ENCODE measurements at regions not wholly inside any gene's neighbourhood (a gene's known extent, or its start where the extent isn't known, plus 50 kb on each side); places are given as distances from the start of the nearest gene placed in this dataset.
A peak's percentile ranks its signal among the peaks of the same experiment; 100 is the strongest.
"Not testable (repeated sequence)": the region's sequence is repeated elsewhere in the genome, so short reads cannot be mapped to it uniquely, and the experiment has no call there.

DNA sequence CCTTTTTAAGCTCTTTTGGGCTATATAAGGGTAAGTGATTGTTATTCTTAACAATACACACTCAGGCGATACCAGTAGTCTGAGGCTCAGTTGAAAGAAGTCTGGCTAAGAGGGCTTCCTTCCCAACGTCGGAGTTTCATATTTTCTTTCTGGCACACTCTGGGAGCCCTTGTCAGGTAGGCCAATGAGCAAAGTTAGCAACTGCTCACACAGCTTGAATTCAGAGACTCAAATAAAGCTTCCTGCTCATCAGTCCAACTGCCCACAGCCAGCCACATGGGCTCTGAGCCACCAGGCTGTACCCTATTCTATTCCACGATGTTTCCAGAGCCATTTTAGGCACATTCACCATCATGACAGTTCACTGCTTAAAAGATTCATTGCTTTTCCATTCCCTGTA, 155.1 kb upstream of the TBL1XR1 start:
- no peak overlapping the region for H3K4me3 ChIP-seq (ENCODE audit: low read length)
- no peak for TF ChIP-seq ZNF274 (IDR thresholded peaks at IDR 0.05; ENCODE audit: low read depth, low read length)

DNA sequence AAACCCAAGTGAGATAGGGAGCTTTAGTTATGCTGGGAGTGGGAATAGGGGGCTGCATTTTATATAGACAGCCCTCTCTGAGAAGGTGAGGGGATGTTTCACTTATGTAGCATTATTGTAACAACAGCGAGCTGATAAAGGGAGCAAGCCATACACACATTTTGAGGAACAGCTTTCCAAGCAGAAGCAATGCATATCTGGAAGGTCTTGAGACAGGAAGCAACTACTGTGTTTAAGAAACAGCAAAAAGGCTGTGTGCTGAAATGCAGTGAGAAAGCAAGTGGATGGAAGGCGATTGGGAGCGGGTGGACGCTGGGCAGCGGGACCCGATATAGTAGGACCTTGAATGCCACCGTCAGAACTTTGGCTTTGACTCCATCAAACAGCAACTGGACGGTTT, 155.9 kb upstream of the TBL1XR1 start:
- no peak for TF ChIP-seq ZNF274 (IDR thresholded peaks at IDR 0.05; ENCODE audit: low read depth, low read length)
- no peak overlapping the region for H3K4me3 ChIP-seq (ENCODE audit: low read length)

DNA sequence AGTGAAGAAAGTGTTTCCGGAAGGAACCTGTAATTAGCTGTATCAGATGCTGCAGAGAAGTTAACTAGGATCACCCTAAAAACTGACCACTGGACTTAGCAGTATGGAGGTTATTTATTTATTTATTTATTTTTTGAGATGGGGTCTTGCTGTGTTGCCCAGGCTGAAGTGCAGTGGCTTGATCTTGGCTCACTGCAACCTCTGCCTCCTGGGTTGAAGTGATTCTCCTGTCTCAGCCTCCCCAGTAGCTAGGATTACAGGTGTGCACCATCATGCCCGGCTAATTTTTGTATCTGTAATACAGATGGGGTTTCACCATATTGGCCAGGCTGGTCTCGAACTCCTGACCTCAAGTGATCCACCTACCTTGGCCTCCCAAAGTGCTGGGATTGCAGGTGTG, 156.6 kb upstream of the TBL1XR1 start:
- H3K4me3 ChIP-seq (ENCODE audit: low read length) = not testable (repeated sequence)

DNA sequence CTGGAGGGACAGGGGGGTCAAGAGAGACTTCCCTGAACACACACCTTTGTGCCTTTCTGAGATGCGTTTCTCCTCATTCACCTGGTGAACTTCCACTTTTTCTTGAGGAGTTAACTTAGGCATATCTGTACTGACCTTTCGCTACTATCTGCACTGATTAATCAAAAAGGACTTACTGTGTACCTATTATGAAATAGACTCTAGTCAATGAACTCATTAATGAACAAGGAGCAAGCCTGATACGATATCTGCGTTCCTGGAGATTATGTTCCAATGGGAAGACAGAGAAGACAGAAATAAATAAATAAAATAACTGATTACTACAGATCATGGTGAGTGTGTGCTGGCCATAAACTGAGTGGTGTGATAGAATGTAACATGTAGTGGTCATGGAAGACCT, 157.2 kb upstream of the TBL1XR1 start:
- TF ChIP-seq ZNF274 (IDR thresholded peaks at IDR 0.05; ENCODE audit: low read depth, low read length) = no peak
- no peak overlapping the region for H3K4me3 ChIP-seq (ENCODE audit: low read length)

DNA sequence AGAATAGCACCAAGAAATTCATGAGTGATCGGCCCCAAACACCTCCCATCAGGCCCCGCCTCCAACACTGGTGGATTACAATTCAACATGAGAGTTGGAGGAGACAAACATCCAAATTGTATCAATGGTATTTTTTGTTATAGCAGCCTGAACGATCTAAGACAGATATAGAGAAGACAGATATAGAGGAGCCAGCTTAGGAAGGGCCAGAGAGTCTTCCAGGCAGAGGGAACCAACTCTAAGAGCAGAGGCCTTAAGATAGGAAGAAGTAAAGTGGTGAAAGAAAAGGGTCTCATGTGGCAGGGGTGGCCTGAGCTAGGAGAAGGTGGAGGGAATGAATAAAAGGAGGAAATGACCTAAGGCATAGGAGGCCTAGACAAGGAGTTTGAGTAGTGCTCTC, 158.8 kb upstream of the TBL1XR1 start:
- no peak overlapping the region for H3K4me3 ChIP-seq (ENCODE audit: low read length)

DNA sequence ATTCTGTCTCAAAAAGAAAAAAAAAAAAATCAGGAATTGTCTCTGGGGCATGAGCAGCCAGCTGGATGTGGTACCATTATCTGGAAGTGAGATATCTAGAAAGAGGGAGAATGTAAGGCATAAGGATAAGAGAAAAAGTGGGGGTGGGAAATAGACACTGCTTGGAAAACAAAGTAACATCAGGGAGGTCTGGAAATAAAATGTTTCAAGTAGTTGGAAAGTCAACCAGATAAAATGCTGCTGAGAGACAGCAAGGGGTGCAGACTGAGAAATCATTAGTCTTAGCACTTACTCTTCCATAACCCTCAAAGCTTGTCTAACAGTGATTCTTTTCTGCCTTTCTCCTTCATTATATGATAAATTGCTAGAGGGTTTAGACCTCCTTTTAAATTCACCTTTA, 159.7 kb upstream of the TBL1XR1 start:
- no peak for TF ChIP-seq ZNF274 (IDR thresholded peaks at IDR 0.05; ENCODE audit: low read depth, low read length)
- no peak overlapping the region for H3K4me3 ChIP-seq (ENCODE audit: low read length)

More for the DNA sequence above, 158.8 kb upstream of the TBL1XR1 start:
- TF ChIP-seq ZNF274 (IDR thresholded peaks at IDR 0.05; ENCODE audit: low read depth, low read length) = no peak

DNA sequence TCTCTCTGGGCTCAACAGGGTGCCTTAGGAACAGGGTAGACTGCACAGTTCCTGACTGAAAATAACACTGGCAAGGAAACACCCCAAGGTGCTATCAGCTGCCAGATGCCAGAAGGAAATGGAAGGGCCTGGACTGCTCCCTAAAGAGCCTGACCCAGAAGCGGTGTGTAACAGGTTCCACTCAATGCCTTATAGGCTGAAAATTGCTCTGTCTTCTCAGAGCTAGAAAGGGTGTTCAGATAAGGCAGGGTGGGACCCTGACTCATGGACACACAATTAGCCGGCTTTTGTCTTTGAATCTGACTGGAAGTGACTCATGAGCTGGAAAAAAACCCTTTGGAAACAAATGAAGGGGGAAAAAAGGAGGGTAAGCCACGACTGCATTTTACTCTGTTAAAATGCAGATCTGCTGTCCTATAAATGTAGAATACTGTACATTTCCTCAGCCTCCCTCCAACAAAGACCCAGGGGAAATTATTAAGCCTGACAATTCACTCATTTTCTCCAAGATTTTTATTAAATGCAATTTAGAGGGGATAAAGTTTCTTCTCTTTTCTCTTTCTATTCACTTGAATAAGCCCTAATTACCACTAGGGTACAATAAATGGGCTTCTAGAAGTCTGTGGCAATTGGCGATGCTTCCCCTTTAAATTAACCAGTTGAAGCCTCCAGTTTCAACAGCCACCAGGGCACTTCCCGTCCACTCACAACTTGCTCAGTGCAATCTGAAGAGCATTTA, 160.2 kb upstream of the TBL1XR1 start:
- no peak for TF ChIP-seq ZNF274 (IDR thresholded peaks at IDR 0.05; ENCODE audit: low read depth, low read length)
- H3K4me3 ChIP-seq (ENCODE audit: low read length) = no peak overlapping the region; the same call in 1 of the 2 replicates

DNA sequence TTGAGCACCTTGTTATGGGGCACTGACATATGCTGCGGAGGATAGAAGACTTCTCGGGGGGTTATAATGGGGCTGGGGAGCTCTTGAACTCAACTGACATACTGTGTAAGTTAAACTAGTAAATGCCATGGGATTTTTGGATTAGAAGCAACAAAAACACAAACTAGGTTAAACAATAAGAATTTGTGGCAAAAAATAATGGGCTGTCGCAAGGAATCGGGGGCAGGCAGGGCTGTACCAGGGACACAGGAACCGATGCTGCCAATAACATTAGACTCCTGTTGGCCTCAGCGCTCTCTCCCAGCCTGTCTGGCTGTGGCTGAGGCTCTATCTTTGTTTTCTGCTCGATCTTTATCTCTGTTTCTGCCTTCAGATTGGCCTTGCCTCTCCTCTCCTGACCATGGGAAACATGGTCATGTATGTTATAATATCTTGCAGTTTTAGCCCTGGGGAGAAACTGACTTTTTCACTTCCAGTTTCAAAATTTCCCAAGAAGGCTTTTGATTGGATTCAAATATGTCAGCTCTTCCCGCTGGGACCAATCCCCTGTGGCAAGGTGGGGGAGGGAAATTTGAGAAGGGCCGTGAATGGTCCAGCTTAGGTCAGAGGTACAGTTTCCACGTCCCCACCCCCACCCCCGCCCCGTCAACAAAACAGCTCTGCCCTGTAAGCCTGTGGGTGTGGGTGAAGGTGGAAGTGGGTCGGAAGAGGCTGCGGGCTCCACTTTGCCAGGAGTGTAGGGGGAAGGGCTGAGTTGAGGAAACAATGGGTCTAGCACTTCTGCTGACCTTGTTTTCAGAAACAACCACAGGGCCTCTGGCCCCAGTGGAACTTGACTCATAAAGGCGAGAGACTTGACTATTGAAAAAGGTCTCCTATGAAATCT, 161.1 kb upstream of the TBL1XR1 start:
- peak overlapping the region; percentile 22; the same call in 1 of the 2 replicates for H3K4me3 ChIP-seq (ENCODE audit: low read length)
- TF ChIP-seq ZNF274 (IDR thresholded peaks at IDR 0.05; ENCODE audit: low read depth, low read length) = no peak

DNA sequence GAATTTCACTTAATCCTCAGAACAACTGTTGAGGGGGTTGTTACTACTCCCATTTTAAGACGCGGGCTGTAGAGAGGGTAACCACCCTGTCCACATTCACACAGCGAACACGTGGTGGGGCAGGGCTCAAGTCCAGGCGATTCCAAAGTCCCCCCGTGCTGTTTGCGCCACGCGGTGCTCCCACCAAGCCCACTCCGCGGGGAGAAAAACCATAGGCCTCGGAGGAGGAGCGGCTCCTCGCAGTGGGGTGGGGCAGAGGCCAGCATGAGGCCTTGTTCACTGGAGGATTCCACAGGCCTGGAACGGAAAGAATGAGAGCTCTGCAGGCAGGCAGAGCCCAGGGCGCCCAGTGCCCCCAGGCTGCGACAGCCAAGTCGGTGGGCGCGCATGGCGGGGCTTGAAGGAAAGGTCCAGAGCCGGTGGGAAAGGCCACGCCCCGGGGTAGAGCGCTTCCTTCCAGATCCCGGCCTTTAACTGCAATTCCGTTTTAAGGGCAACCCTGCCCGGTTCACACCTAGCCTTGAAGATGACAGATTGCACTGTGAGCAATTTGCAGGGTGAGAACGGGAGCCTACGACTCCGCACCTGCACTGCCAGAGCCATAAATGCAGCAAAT, 161.8 kb upstream of the TBL1XR1 start:
- no peak overlapping the region; the same call in 1 of the 2 replicates for H3K4me3 ChIP-seq (ENCODE audit: low read length)

DNA sequence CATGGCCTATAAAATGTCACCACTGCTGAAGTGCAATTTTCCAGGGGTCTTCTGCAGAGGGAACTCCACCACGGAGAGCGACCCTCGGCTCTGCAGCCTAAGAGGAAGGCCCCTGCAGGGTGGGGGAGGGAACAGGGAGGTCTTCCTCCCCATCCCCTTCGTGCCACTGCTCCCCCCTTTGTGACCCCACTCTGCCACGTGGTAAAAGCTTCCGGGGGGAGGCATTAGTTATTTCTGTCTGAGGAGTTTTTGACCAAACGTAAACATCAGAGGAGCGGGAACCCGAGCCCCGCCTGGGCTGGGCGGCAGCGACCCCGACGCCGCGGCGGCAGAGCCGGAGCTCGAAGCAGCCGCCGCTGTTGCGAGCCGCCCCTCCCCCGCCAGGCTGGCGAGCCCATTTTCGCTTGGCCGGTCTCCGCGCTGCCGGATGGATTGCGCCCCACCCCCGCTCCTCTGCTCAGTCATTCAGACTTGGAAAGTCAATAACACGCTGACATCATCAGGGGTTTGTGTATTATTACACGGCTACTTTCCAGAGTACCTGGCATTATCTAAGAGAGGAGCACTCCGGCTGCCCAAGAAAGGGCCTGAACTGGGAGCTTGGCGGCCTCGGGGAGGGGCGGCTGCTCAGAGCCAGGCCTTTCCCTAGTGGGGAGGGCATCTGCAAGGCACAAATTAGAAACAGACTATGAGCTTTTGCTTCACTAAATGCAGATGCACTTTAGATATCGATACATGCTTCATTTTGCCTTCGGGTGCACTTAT, 162.5 kb upstream of the TBL1XR1 start:
- H3K4me3 ChIP-seq (ENCODE audit: low read length) = peak overlapping the region; percentile 24; the same call in 1 of the 2 replicates
- no peak for TF ChIP-seq ZNF274 (IDR thresholded peaks at IDR 0.05; ENCODE audit: low read depth, low read length)

More for the DNA sequence above, 161.8 kb upstream of the TBL1XR1 start:
- no peak for TF ChIP-seq ZNF274 (IDR thresholded peaks at IDR 0.05; ENCODE audit: low read depth, low read length)

DNA sequence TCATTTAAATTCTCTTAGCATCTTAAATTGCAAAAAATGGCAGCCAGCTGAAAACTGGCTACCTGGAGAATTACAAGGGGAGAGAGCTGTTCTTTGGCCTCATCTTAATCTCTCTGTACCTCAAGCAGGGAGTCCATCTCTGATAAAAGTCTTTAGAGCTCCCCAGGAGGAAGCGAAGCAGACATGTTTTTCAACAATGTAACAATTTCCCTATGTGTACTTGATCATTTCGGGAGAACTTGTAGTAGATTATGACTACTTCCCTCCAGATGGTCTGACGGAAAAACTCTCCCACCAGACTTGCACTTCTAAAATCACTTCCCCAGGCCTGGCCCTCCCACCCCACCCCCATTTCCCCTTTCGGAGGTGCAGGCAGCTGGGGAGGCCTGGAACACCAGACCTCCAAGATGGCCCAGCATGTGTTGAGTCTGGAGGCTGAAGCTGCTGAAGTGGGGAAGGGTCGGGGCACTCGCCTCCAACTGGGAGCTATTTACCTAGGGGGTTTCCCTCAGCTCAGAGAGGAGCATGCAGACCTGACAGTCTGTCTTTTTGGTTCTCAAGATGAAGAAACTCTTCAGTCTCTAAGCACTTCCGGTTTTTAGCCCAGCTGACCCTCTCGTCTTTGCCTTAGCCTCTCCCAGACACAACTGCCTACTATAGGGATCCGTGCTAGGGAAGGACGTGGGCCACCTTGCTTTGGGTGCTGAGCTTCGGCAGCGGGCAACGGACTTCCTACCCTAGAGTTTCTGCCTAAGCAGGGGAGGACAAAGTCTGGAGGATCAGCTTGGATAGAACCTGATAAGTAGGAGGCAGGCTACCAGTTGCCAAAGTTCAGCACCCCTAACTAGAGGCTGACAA, 164.0 kb upstream of the TBL1XR1 start:
- no peak for TF ChIP-seq ZNF274 (IDR thresholded peaks at IDR 0.05; ENCODE audit: low read depth, low read length)

DNA sequence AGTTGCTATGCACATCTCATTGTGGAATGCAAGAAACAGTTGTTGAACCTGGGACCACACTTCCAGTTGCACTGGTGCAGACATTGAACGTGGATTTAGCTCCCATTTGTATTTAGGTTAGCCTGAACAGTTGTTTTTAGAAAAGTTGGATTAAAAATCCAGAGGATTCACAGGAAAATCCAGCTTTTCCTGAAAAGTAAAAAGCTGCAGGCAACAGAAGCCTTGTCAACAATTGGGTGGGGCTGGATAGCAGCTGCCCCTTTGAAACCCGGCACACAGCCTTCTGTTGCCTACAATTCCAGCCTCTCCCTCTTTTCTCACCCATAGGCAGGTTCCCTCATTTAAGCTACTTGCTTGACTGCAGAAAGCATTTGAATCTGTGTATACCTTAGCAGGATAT, 165.3 kb upstream of the TBL1XR1 start:
- H3K4me3 ChIP-seq (ENCODE audit: low read length) = no peak overlapping the region
- TF ChIP-seq ZNF274 (IDR thresholded peaks at IDR 0.05; ENCODE audit: low read depth, low read length) = no peak

More for the DNA sequence above, 164.0 kb upstream of the TBL1XR1 start:
- no peak overlapping the region for H3K4me3 ChIP-seq (ENCODE audit: low read length)

DNA sequence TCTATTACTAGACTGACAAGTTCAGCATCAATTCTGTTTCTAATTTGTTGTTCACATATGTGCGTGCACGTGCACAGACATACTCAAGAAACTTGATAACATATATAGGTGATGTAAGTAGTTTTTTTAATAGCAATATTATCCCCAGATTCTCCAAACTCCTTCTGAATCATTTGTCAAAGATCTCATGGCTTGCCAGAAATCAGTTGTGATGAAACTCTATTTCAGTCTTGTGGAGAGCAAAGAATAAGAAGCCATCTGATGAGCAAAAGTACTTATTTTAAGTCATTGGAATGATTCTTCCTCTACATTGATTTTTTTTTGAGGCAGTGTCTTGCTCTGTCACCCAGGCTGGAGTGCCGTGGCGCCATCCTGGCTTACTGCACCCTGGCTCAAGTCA, 167.0 kb upstream of the TBL1XR1 start:
- TF ChIP-seq ZNF274 (IDR thresholded peaks at IDR 0.05; ENCODE audit: low read depth, low read length) = no peak
- H3K4me3 ChIP-seq (ENCODE audit: low read length) = no peak overlapping the region

DNA sequence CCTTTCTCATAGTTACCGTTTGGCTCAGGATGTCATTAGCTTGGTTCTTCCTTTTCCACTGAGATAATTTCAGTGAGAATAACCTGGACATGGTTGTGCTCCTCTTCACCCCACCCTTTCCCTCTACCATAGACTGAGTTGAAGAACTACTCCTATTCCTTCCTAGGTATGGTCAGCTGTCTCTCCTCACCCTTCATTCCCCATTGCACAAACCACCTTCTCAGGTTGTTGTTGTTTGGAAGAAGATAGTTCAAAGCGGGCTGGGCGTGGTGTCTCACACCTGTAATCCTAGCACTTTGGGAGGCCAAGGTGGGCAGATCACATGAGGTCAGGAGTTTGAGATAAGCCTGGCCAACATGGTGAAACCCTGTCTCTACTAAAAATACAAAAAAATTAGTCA, 168.0 kb upstream of the TBL1XR1 start:
- H3K4me3 ChIP-seq (ENCODE audit: low read length) = not testable (repeated sequence)

Measured in GM08714 (cell line).